SK-N-SH (cell line): ENCODE measurements at regions not wholly inside any gene's neighbourhood (a gene's known extent, or its start where the extent isn't known, plus 50 kb on each side); places are given as distances from the start of the nearest gene placed in this dataset.

Experiments
- CTCF ChIA-PET: fragments of 300-600, 350-600 bp; formaldehyde crosslinking; extraction: SDS; loops from one replicate; lab custom pipeline; 2021; lab: Yijun Ruan, JAX
- POLR2A ChIA-PET: fragments of 350-600 bp; sonication (Branson Sonifier 250); formaldehyde crosslinking; extraction: SDS; loops from one replicate; lab custom pipeline; 2020; ENCODE audit warnings: antibody characterized with exemption, inconsistent platforms; lab: Yijun Ruan, JAX
- DNase-seq: peaks from one replicate; pipeline ENCODE4 v3.0.0; 2012
- H2AFZ ChIP-seq: fragments of 200-600 bp; sonication (generic); 2 replicates; pipeline ENCODE4 v1.8.1; 2016; ENCODE audit warnings: antibody characterized with exemption, mild to moderate bottlenecking, low read depth
- H3F3A ChIP-seq: fragments of 200-600 bp; sonication (generic); replicated peaks from 2 replicates; pipeline ENCODE3; 2016; ENCODE audit warnings: antibody characterized with exemption, mild to moderate bottlenecking; ENCODE audit not compliant: insufficient read depth
- H3K27ac ChIP-seq, 2 experiments: fragments of 200-500 bp in 1 of 2; fragments of 200-600 bp in 1 of 2; sonication (Bioruptor generic) in 1 of 2; sonication (generic), shearing (Covaris generic) in 1 of 2; 2 replicates each; pipeline versions ENCODE4 v1.5.1 to v1.6.1; 2014 to 2016; ENCODE audit warnings: low read depth in 2 of 2, inconsistent platforms in 1 of 2, low read length in 1 of 2, mild to moderate bottlenecking in 1 of 2, mixed read lengths in 1 of 2
- H3K27me3 ChIP-seq: fragments of 200-600 bp; sonication (generic), shearing (Covaris generic); 2 replicates; pipeline ENCODE4 v1.6.1; 2016; ENCODE audit warnings: mixed run types; ENCODE audit not compliant: insufficient read depth
- H3K36me3 ChIP-seq, 2 experiments: fragments of 200-500 bp in 1 of 2; fragments of 200-600 bp in 1 of 2; sonication (Bioruptor generic) in 1 of 2; sonication (generic) in 1 of 2; replicated peaks in 1 of 2; 2 replicates each; pipeline versions ENCODE3 to v1.5.1; 2014 to 2016; ENCODE audit warnings: low read length in 1 of 2, mild to moderate bottlenecking in 1 of 2; ENCODE audit not compliant: insufficient read depth in 2 of 2, control insufficient read depth in 1 of 2
- H3K4me1 ChIP-seq, 2 experiments: fragments of 200-500 bp in 1 of 2; fragments of 200-600 bp in 1 of 2; sonication (Bioruptor generic) in 1 of 2; sonication (generic), shearing (Covaris generic) in 1 of 2; 2 replicates each; pipeline versions ENCODE4 v1.5.1 to v1.6.1; 2014 to 2016; ENCODE audit warnings: low read depth in 1 of 2, low read length in 1 of 2, mixed run types in 1 of 2; ENCODE audit not compliant: insufficient read depth in 2 of 2, control insufficient read depth in 1 of 2
- H3K4me2 ChIP-seq: fragments of 200-600 bp; sonication (generic), shearing (Covaris generic); 2 replicates; pipeline ENCODE4 v1.6.1; 2017; ENCODE audit warnings: mixed run types
- H3K4me3 ChIP-seq, 2 experiments: fragments of 200-500 bp in 1 of 2; fragments of 200-600 bp in 1 of 2; sonication (Bioruptor generic) in 1 of 2; sonication (generic), shearing (Covaris generic) in 1 of 2; 2 replicates each; pipeline versions ENCODE4 v1.5.1 to v1.8.1; 2014 to 2016; ENCODE audit warnings: low read depth in 2 of 2, inconsistent platforms in 1 of 2, low read length in 1 of 2, mild to moderate bottlenecking in 1 of 2, mixed read lengths in 1 of 2, moderate library complexity in 1 of 2
- H3K79me2 ChIP-seq: fragments of 200-600 bp; sonication (generic); 2 replicates; pipeline ENCODE4 v1.8.1; 2017; ENCODE audit warnings: mild to moderate bottlenecking; ENCODE audit not compliant: insufficient read depth
- H3K9ac ChIP-seq: fragments of 200-600 bp; sonication (generic); 2 replicates; pipeline ENCODE4 v1.6.1; 2017; ENCODE audit warnings: mixed run types
- H3K9me2 ChIP-seq: fragments of 200-600 bp; sonication (generic); 2 replicates; pipeline ENCODE4 v1.6.1; 2017; ENCODE audit warnings: mixed run types
- H3K9me3 ChIP-seq: fragments of 200-600 bp; sonication (generic); 2 replicates; pipeline ENCODE4 v1.6.1; 2017; ENCODE audit warnings: mixed run types, mild to moderate bottlenecking, moderate library complexity
- H4K20me1 ChIP-seq: fragments of 200-600 bp; sonication (generic); 2 replicates; pipeline ENCODE4 v1.6.1; 2017; ENCODE audit warnings: mild to moderate bottlenecking, mixed run types; ENCODE audit not compliant: insufficient read depth
- CHD2 ChIP-seq: fragments of 150-350 bp; IDR thresholded peaks from 2 replicates; pipeline ENCODE4 v1.6.1; 2018; ENCODE audit warnings: low read length; ENCODE audit not compliant: partially characterized antibody
- ELF1 ChIP-seq: IDR thresholded peaks from 2 replicates; pipeline ENCODE4 v1.4.0; 2012
- EP300 ChIP-seq, 2 experiments: IDR thresholded peaks; 2 replicates each; pipeline versions ENCODE4 v1.4.0 to v1.6.1; 2012; ENCODE audit warnings: borderline replicate concordance in 1 of 2, low read depth in 1 of 2, low read length in 1 of 2
- FOXJ3 ChIP-seq: sonication (generic); formaldehyde crosslinking; IDR thresholded peaks from 2 replicates; pipeline ENCODE4 v1.5.1; 2020; ENCODE audit warnings: mild to moderate bottlenecking, missing genetic modification reagents
- FOXM1 ChIP-seq: IDR thresholded peaks from 2 replicates; pipeline ENCODE4 v1.4.0; 2012; ENCODE audit warnings: low read depth, mild to moderate bottlenecking
- GABPA ChIP-seq: IDR thresholded peaks from 2 replicates; pipeline ENCODE4 v1.4.0; 2012; ENCODE audit warnings: low read depth, mild to moderate bottlenecking
- GATA2 ChIP-seq: sonication (generic); formaldehyde crosslinking; IDR thresholded peaks from 2 replicates; pipeline ENCODE4 v1.5.0; 2020; ENCODE audit warnings: mild to moderate bottlenecking, missing genetic modification reagents
- MEF2A ChIP-seq: IDR thresholded peaks from 2 replicates; pipeline ENCODE4 v1.4.0; 2012; ENCODE audit warnings: low read depth, borderline replicate concordance
- MXI1 ChIP-seq: IDR thresholded peaks from 2 replicates; pipeline ENCODE4 v1.6.1; 2012; ENCODE audit warnings: mild to moderate bottlenecking, low read depth, low read length, improper control_type of control experiment
- POLR2AphosphoS5 ChIP-seq: IDR thresholded peaks from 2 replicates; pipeline ENCODE4 v1.6.1; 2012; ENCODE audit warnings: low read depth, low read length
- RAD21 ChIP-seq: IDR thresholded peaks from 2 replicates; pipeline ENCODE4 v1.6.1; 2012; ENCODE audit warnings: mild to moderate bottlenecking, low read length
- RFX5 ChIP-seq: IDR thresholded peaks from 2 replicates; pipeline ENCODE4 v1.6.1; 2012; ENCODE audit warnings: mild to moderate bottlenecking, improper control_type of control experiment, low read length
- RXRA ChIP-seq: IDR thresholded peaks from 2 replicates; pipeline ENCODE4 v1.4.0; 2012; ENCODE audit warnings: low read depth, mild to moderate bottlenecking, borderline replicate concordance
- SMC3 ChIP-seq: IDR thresholded peaks from 2 replicates; pipeline ENCODE4 v1.6.1; 2012; ENCODE audit warnings: low read depth, low read length, improper control_type of control experiment
- TCF12 ChIP-seq: IDR thresholded peaks from 2 replicates; pipeline ENCODE4 v1.4.0; 2012
- USF1 ChIP-seq: IDR thresholded peaks from 2 replicates; pipeline ENCODE4 v1.4.0; 2012; ENCODE audit warnings: low read depth, borderline replicate concordance
- ZBTB33 ChIP-seq: IDR thresholded peaks from 2 replicates; pipeline ENCODE4 v1.4.0; 2012; ENCODE audit warnings: low read depth, borderline replicate concordance
- WGBS: methylation state at CpG from one replicate; pipeline ENCODE4 v1.1.6; 2017; ENCODE audit warnings: low lambda C conversion rate; 5-methylcytosine and 5-hydroxymethylcytosine counted together
- TF ChIP-seq, protein P1 (sequence below): IDR thresholded peaks from 2 replicates; pipeline ENCODE4; 2012
- TF ChIP-seq, protein P2 (sequence below): IDR thresholded peaks from 2 replicates; pipeline ENCODE4 v1.6.1; 2012; ENCODE audit warnings: mild to moderate bottlenecking, low read depth, low read length, moderate library complexity

- Histone ChIP-seq H3K9me3 (no peaks in the 10 kb centered on the region), H3F3A (no peaks in the 10 kb centered on the region), H3K4me1 (peaks cover 0 to 2% of the 10 kb centered on the region in 2 experiments; a peak in 2 of 4 replicates), H3K4me2 (no peak overlapping the region)
- no peak for DNase-seq
- TF ChIP-seq TCF12 (no peak), RXRA (no peak), POLR2AphosphoS5 (no peak), USF1 (no peak), SMC3 (no peak), ELF1 (no peak), ZBTB33 (no peak), RAD21 (no peak), MXI1 (no peak), RFX5 (no peak), CHD2 (no peak), GATA2 (CRISPR knock-in tag) (no peak), FOXJ3 (CRISPR knock-in tag) (no peak), FOXM1 (no peak), GABPA (no peak), EP300 (IDR thresholded peaks at IDR 0.05; ENCODE audit: borderline replicate concordance in 1 of 2, low read depth in 1 of 2, low read length in 1 of 2) (no peak), MEF2A (no peak)
- TF ChIP-seq, protein P1, sequence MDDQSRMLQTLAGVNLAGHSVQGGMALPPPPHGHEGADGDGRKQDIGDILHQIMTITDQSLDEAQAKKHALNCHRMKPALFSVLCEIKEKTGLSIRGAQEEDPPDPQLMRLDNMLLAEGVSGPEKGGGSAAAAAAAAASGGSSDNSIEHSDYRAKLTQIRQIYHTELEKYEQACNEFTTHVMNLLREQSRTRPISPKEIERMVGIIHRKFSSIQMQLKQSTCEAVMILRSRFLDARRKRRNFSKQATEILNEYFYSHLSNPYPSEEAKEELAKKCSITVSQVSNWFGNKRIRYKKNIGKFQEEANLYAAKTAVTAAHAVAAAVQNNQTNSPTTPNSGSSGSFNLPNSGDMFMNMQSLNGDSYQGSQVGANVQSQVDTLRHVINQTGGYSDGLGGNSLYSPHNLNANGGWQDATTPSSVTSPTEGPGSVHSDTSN: no peak
- TF ChIP-seq, protein P2, sequence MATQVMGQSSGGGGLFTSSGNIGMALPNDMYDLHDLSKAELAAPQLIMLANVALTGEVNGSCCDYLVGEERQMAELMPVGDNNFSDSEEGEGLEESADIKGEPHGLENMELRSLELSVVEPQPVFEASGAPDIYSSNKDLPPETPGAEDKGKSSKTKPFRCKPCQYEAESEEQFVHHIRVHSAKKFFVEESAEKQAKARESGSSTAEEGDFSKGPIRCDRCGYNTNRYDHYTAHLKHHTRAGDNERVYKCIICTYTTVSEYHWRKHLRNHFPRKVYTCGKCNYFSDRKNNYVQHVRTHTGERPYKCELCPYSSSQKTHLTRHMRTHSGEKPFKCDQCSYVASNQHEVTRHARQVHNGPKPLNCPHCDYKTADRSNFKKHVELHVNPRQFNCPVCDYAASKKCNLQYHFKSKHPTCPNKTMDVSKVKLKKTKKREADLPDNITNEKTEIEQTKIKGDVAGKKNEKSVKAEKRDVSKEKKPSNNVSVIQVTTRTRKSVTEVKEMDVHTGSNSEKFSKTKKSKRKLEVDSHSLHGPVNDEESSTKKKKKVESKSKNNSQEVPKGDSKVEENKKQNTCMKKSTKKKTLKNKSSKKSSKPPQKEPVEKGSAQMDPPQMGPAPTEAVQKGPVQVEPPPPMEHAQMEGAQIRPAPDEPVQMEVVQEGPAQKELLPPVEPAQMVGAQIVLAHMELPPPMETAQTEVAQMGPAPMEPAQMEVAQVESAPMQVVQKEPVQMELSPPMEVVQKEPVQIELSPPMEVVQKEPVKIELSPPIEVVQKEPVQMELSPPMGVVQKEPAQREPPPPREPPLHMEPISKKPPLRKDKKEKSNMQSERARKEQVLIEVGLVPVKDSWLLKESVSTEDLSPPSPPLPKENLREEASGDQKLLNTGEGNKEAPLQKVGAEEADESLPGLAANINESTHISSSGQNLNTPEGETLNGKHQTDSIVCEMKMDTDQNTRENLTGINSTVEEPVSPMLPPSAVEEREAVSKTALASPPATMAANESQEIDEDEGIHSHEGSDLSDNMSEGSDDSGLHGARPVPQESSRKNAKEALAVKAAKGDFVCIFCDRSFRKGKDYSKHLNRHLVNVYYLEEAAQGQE: no peak
- TF ChIP-seq, all 33 proteins: peak for 0
- H2AFZ ChIP-seq: no peak overlapping the region
- 33% methylated on average over 1 of the region's 1 CpG for WGBS
- H3K4me3 ChIP-seq: no peak overlapping the region
- no peaks in the 10 kb centered on the region for H3K79me2 ChIP-seq
- no peak overlapping the region for H3K9ac ChIP-seq
- no peaks in the 10 kb centered on the region for H3K27me3 ChIP-seq
- ChIA-PET CTCF (interaction anchor here (1.3 kb wide), 1 partner anchor 18 kb away, joined by 3 read pairs; no protein-coding TSS in a partner anchor), POLR2A (no interaction called here)
- no peaks in the 10 kb centered on the region for H3K9me2 ChIP-seq
- no peak overlapping the region for H3K27ac ChIP-seq
- no peaks in the 10 kb centered on the region for H3K36me3 ChIP-seq
- no peaks in the 10 kb centered on the region for H4K20me1 ChIP-seq
These were observed 862.6 kb upstream of the CNTNAP5 start for GRCh38 chr2:123162400-123163016.
